A172 (cell line): ENCODE measurements at regions not wholly inside any gene's neighbourhood (a gene's known extent, or its start where the extent isn't known, plus 50 kb on each side); places are given as distances from the start of the nearest gene placed in this dataset.

ENCODE experiments used
- DNase-seq: peaks from one replicate; pipeline ENCODE4 v3.0.0-alpha.2; 2015; ENCODE audit warnings: low spot score

- no peak for DNase-seq
Measured at GRCh38 chr2:66846887-66847286, 412.0 kb downstream of the MEIS1 start.

- no peak for DNase-seq
Measured at GRCh38 chr2:66849153-66849755, 414.3 kb downstream of the MEIS1 start.

GRCh38 chr2:66850376-66850775 is 415.5 kb downstream of the MEIS1 start:
- DNase-seq = no peak

GRCh38 chr2:66851449-66851872 is 416.5 kb downstream of the MEIS1 start:
- DNase-seq = no peak

GRCh38 chr2:66852953-66853352 is 418.0 kb downstream of the MEIS1 start:
- no peak for DNase-seq

GRCh38 chr2:66853585-66853984 is 418.7 kb downstream of the MEIS1 start:
- DNase-seq = no peak

GRCh38 chr2:66854298-66854697 is 419.4 kb downstream of the MEIS1 start:
- DNase-seq = no peak

- peak; percentile 13 for DNase-seq
Measured at GRCh38 chr2:66862885-66863650, 428.1 kb downstream of the MEIS1 start.

GRCh38 chr2:66865161-66865560 is 430.2 kb downstream of the MEIS1 start:
- no peak for DNase-seq

GRCh38 chr2:66866331-66867062 is 431.6 kb downstream of the MEIS1 start:
- no peak for DNase-seq

GRCh38 chr2:66867063-66867441 is 432.1 kb downstream of the MEIS1 start:
- no peak for DNase-seq

GRCh38 chr2:66869076-66869475 is 434.2 kb downstream of the MEIS1 start:
- DNase-seq = no peak

GRCh38 chr2:66872081-66872985 is 437.4 kb downstream of the MEIS1 start:
- no peak for DNase-seq

- no peak for DNase-seq
Measured at GRCh38 chr2:66872986-66873754, 438.2 kb downstream of the MEIS1 start.

GRCh38 chr2:66874411-66874810 is 439.5 kb downstream of the MEIS1 start:
- no peak for DNase-seq

- no peak for DNase-seq
Measured at GRCh38 chr2:66875941-66876462, 441.1 kb downstream of the MEIS1 start.

- DNase-seq = no peak
Measured at GRCh38 chr2:66885775-66886383, 451.0 kb downstream of the MEIS1 start.

GRCh38 chr2:66888246-66888645 is 453.3 kb downstream of the MEIS1 start:
- no peak for DNase-seq

GRCh38 chr2:66888791-66889631 is 454.1 kb downstream of the MEIS1 start:
- DNase-seq = peak; percentile 19

- DNase-seq = no peak
Measured at GRCh38 chr2:66889632-66889882, 454.6 kb downstream of the MEIS1 start.
